GM18511 (cell line): ENCODE measurements at regions not wholly inside any gene's neighbourhood (a gene's known extent, or its start where the extent isn't known, plus 50 kb on each side); places are given as distances from the start of the nearest gene placed in this dataset.

Experiments
- ATAC-seq: cut with Tn5 transposase; IDR thresholded peaks from one replicate; pipeline ENCODE4 v1.9.1; 2021; ENCODE audit warnings: mild to moderate bottlenecking, moderate library complexity; ENCODE audit not compliant: unreplicated experiment

DNA sequence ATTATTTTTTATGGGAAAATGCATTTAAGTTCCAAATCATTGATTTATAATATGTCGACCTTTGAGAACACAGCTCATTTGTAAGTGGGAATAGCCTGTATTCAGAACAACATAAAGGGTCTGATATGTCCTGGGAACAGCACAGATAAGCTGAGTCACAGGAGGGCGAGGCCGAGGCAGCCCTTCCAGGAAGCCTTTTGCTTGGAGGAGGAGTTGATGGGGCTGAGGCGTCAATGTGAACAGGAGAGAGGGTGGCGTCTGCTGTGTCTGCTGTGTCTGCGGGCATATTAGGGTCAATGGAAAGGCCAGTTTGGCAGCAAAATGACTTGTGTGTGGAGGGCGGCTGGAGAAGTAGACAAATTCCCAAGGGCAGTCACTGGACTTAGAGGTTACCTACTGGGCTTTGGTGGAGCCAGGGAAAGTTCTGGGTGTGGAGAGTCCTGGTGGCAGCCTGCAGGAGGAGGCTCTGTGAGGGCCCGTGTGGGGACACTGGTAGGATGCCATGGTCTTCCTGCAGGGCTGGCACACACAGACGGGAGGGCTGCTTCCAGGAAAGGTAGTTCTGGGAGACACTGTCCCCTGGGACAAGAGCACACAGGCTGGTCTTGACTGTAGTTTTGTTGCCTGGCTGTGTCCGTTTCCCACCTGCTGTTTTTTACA lies 128.1 kb downstream of the GLI2 start:
- ATAC-seq: no peak

DNA sequence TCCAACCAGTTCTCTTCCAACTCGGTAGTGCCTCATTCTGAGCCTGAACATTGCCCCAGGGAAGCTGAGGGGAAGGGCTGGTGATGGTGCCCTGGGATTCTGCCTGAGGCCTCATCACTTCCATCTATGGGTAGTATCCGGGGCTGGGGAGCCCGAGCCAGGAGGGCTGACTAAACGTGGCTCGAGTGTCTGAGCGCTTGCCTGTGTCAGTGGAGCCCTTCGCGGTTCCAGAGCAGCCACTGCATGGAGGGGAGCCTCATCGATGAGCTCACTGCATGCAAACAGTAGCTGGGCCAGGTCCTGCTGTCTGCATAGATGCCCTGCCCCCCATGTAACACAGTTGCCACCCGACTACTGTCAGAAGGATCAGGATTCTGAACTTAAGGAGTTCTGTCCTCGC lies 129.3 kb downstream of the GLI2 start:
- no peak for ATAC-seq

DNA sequence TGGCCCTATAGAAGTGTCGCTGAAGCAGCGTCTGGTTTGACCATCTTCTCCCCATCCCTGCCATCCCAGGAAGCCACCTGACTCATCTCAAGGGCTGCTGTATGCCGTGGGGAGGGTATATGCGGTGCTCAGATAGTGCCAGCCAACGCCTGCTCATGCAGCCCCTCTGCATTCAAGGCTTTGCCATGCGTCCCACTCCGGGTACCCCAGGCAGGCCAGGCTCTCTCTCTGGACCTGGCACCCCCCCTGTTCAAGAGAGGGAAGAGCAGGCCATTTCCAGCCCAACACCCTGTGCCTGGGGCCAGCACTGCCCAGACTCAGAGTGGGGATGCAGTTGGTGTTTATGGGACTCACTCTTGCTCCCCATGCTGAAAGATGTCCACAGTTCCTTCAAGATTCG lies 130.0 kb downstream of the GLI2 start:
- ATAC-seq: no peak

DNA sequence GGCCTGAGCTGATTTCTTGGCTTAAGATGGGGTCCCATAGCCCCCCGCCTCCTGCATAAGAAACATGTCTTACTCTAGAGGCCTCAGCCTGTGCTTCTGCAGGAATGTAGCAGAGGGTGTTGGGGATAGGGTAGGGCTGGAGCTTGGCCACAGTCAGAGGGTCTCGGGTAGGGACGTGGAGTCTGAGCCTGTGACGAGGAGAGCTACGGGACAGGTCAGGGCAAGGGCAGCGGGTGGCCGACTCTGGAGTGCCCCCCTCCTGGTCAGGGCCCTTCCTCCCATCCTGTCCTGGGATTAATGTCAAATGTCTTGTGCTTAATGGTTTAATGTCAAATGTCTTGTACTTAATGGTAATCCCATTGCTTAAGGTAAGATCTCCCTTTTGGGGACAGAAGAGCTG lies 130.4 kb downstream of the GLI2 start:
- no peak for ATAC-seq

DNA sequence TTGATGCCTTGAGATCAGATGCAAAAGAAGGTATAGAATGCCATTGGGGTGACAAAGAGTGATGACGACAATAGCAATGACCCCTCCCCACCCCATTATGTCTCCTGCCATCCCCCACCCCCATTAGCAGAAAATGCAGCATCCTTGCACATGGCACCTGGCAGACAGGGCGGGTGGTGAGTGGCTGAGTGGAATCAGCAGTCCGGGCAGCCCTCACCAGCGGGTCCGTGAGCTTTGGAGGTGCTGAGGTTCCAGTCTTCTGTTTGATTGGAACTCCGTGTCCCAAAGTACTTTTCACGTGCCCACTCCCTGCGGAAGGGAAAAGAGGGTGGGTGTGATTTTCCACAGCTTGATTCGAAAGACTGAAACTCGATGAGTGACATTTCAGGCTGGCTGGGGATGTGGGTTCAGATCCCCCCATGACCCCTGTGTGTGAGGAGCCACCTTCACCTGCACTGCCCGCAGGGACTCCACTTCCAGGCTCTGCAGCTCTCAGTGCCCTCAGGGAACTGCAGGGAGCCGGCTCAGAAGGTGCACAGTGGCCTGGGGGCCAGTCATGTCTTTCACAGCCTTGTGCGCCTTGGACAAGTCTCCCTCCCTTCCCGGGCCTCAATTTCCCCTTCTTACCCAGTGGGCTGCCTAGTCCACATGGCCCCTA lies 130.9 kb downstream of the GLI2 start:
- ATAC-seq: no peak

DNA sequence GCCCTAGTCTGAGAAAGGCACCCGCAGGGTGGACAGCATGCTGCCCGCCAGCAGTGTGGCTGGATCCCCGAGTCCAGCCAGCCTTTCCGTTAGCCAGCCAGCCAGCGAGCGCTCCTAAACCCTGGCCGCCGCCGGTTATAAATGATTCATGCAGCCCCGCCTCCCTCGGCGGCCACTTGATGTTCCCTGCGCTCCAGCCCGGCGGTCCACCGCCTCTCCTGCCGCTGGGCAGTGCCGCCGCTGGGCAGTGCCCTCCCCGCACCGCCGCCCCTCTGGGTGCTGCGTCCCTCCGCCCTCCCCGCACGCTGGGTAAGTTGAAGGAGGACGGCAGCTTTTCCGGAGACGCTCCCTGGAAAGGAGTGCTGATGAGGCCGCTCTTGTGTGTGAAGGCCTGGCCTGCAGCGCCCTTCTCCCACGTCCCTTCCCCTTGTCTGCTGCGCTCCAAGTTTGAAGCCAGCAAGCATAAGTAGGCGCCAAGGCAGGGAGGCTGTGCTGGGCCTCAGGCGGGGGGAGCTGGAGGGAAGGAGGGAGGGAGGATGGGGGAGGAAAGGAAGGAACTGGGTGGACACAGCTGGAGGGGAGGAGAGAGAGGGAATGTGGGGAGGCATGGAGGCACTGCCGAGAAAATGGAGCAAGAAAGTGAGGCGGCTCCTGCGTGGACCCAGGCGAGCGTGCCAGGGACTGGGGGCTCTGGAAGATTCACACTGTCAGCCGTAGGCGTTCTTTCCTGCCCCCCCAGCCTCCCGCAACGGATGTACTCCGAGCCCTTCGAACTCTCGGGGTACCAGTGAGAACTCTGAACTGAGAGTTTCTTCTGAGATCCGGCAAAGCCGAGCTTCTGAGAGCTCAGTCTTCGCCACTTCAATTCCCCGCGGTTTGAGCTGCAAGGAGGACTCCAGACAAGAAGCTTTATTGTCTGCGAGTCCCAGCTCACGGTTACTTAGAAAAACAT lies 131.9 kb downstream of the GLI2 start:
- ATAC-seq: no peak

DNA sequence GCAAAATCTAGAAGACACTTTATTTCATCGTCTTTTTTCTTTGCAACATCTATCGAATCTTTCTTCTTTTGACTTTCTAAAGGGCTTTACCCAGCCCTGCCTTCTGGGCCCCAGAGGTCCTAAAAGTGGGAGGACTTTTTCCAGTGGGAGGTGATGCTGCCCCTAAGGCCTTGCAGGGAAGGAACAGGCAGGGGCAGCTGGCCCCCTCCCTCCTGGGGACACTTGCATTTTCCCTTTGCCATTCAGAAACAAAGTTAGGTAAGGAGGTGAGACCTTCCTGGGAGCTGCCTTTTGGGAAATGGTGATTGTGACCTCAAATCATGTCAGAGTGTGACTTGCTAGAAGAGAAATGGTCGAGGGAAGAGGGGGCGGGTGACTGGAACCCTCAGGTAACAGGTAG lies 132.7 kb downstream of the GLI2 start:
- ATAC-seq: no peak

DNA sequence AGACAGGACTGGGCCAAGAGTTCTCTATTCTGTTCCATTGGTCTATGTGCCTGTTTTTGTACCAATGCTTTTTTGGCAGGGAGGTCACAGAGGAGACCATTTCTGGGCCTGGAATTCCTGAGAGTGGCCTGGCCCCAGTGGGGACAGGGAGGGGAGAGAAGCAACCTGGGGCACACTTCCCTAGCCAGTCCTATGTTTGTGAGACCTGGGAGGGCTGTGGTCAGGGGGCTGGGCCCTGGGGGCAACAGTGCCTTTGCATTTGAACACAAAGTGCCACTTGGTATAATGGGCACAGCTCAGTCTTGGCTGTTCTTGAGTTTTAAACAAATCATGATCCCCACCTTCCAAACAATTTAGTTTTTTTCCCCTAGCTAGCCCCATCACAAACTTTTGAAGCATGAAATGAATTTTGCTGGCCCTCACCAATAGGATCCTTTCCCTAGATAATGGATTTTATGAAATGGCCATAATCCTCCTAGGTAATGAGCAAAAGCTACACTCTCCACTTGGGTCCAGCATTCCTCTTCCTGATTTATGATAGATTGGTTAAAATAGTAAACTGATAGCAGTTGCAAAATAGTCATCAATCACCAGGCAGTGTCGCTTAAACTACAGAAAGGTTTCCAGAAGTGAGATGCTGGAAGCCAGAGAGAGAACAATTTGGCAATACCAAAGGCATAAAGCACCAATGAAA lies 133.5 kb downstream of the GLI2 start:
- ATAC-seq: no peak

DNA sequence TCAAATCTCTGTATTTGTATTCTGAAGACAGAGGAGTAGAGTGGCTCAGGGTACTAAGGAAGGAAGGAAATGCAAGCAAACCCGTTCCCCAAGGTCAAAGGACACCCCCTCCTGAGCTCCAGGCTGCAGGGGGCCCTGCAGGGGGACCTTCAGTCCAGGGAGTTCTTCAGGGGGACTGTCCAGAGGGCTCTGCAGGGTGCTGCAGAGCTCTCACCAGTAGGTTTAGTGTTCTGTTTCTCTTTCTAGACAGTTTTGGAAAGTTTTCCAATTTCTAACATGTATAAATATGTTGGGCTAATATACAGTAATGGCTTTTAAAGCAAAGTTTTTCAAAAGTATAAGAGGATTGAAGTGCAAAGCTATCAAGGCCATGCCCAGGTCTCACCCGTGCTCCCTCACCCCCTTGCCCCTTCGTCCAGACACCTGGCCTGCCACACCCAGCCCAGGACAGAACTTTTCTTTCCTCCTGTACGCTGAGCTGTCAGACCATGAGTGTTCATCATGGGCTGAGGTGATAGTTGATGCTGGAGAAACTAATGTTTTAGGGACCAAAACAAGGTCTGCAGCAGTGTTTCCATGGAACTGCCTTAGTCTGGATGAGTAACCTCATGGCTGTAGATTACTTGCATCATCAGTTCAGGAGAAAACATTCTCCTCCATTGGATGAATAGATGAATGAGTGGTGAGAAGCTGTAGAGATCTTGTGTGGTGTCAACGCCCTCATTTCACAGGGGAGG lies 134.2 kb downstream of the GLI2 start:
- no peak for ATAC-seq

DNA sequence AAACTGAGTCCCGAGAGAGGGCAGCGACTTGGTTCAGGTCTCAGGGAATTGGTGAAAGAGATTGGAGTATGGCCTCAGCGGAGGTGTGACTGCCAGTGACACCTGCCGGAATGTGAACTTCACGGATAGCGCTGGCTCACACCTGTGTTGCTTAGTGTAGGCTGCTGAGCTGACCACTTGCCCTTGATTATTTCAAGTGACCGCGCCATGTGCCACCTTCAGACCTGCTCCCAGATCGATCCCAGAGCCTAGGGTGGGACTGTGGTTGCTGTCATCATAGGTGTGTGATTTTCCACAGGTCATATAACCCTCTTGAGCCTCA lies 134.8 kb downstream of the GLI2 start:
- ATAC-seq: no peak

DNA sequence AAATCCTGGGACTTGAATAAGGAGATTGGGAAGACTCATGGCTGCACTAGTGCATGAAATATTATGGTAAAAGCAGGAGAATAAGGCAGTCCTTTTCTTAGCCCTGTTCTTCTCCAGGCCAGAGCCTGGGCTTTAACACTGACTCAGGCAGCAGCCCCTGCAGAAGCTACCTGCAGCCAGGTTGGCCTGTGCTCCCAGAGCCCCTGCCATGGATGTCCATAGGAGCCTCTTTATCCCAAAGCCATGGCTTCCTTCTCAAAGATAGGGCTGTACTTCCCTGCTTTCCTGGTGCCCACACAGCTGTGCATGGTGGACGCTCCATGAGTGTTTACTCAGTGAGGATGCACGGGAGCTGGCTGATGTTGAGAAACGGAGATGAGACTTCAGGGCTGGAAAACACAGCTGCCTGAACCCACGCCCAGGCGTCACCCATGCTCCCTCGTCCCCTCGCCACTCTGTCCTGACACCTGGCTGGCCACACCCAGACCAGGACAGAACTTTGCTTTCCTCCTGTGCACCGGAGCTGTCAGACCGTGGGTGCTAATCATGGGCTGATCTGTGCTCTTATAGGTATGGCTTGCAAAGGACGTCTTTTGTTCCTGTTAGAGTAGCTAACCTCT lies 135.5 kb downstream of the GLI2 start:
- no peak for ATAC-seq

DNA sequence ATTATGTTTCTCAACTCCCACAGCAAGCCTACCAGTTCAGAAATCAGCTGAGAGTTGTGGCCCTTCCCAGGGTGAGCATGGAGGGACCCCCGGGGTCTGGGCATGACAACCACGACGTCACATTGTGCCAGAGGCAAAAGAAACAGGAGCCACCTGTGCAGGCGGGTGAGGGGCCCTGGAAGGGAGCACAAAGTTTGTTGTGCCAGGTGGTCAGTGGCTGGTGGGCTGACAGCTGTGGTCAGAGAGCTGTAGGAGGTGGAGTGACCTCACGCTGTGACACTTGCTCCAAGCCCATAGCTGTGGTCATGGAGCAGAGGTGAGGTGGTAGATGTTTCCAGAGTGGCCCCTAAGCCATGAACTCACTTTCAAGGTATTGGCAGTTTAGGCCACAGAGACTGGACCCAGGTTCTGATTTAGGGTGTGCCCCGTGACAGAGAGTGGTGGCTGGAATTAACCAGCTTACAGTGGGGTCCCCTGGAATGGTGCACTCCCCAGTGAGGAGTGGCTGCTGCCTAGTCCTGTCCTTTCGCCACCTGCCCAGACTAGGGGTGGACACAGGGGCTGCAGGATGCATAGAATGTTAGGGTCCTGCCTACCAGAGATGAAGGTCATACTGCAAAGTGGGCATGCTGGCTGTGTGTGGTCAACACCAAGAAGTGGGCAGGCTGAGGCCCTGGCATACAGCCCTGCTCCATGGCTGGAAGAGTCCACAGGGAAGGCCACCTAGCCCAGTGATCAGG lies 136.4 kb downstream of the GLI2 start:
- no peak for ATAC-seq

DNA sequence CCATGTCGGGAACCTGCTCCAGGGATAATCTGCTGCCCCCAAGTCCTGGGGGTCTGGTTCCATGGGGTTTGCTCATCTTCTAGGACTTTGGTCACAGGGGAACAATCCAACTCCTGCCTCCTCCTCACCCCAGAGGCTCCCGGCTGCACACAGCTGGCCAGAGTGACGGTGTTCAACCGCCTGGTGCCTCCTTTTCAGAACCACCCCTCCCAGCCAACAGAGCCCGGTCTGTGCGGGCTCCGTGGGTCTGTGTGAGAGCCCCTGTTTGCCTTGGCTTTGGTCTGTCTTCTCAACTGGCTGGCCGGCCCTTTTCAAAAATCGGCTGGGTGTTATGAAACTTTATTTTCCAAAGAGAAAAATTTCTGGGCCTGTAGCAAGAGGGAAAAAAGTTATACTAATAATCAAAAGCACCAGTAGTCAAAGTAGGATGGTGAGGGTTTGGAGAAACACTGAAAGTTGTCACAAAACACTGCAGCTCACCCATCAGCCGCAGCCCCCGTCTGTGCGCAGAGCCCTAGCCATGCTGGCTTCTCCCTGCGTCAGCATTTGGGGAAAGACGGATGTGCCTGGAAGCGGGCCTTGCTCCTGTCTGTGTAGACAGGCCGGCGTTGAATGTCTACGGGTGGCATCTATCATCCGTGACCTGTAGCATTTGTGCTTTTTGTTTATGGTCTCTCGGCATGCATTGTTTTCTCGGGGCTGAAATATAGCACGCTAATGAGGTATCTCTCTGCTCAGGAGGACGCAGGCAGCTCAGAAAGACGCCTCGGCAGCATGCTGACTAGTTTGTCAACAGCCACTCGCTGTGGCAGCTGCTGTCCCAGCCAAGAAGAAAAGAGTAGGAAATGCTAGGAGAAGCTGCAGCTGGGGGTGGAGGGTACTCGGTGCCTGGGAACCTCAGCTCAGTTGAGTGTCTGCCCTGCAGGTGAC lies 138.6 kb downstream of the GLI2 start:
- no peak for ATAC-seq

DNA sequence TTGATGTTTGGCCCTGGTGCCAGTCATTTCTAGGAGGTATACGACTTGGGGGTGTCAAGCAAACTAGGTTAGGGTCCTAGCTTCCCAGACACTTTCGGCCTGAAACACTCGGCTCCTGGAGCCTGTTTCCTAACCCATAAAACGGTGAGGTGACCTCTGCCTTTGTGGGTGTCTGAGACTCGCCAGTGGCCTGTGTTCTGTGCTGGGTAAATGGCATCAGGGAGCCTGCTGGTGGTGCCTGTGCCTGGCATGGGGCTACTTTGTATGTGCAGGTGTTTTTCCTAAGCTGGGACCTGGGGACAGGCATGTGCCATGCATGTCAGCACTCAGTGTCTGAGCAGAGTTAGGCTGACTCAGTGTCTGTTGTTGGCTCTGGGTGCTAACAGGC lies 139.2 kb downstream of the GLI2 start:
- ATAC-seq: no peak

DNA sequence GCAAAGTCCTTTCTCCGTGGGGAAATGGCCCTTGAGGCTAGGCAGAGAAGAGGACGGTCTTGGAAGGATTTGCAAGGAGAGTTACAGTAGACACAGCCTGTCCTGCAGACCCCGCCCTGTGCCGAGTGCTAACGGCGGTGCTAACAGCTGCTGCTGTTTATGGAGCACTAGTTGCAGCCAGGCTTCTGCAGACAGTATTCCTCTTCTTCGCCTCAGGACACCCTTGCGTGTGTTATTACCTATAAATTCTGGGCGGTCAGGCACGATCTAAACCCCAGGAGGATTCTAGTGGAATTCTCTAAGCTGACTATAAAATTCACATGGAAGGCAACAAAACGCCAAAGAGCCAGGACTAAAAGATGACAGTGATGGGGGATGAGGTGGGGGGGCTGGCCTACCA lies 139.8 kb downstream of the GLI2 start:
- no peak for ATAC-seq

DNA sequence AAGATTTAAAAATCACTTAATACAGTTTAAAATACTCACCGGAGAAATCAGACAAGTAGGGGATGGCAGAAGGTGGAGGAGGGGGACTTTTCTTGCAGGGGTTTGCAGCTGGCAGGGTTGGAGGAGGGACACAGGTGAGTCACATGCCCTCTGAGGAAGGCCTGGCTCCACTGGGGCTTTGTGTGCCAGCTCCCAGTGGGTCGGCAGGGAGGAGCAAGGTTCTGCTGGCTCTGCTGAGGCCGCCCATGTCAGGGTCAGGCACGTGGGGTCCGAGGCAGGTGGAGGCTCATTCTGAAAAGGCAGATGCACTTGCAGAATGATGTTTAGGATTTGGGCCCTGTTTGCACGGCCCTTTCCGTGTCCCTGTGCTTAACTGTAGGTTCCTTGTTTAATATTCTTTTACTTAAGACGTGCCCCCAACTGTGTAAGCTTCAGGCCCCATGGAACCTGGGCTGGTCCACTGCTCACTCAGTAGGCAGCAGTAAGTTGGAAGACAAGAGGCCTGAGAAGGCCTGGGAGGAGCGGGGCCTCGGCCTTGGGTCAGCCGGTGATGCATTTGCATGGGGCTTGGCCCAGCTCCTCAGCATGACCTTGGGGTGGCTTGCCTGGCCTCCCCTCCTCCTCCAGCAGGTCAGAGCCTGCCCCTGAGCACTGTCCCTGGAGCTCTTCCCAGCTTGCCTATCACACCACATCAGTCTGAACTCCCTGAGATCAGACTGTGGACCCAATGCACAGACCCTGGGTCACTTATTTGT lies 141.0 kb downstream of the GLI2 start:
- ATAC-seq: no peak

DNA sequence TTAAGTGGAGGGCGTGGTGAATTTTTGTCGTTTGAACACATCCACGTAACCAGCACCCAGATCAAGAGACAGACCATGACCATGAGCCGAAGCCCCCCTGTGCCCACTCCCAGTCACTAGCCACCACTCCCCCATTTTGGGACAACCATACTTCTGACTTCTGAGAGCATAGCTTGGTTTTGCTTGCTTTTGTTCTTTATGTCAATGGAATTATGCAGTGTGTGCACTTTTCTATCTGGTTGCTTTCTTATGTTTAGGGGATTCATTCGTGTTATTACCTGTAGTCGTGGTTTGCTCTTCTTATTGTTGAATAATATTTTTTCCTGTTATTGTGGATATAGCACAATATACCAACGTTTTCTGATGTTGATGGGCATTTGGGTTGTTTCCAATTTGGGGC lies 141.7 kb downstream of the GLI2 start:
- ATAC-seq: no peak

DNA sequence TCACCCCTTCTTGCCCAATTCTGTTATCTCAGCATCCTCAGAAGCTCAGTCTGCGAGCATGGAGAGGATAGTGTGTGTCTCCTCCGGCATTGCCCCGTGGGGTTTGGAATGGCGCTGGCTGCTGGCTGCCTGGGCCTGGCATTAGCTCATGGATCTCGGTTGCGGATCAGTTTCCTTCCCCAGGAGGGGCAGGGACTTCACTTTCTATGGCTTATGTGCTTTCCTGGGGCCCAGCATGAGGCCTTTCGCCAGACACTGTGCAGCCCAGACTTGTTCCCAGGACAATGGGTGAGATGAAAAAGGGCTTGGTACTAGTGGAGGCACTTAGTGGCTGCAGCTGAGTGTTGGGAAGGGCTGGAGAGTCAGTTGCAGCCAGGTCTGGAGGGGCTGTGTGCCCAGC lies 143.3 kb downstream of the GLI2 start:
- no peak for ATAC-seq
